Gastrocnemius medialis (tissue), 4 donors: ENCODE measurements at regions not wholly inside any gene's neighbourhood (a gene's known extent, or its start where the extent isn't known, plus 50 kb on each side); places are given as distances from the start of the nearest gene placed in this dataset.

Experiments used
- ATAC-seq, 2 donors: fragments of 150-250 bp; one replicate each; pipeline ENCODE4 v1.9.1; 2016
- DNase-seq, 2 donors: peaks; one replicate each; pipeline ENCODE4 v3.0.0-alpha.2; 2019
- H3K27ac ChIP-seq, 4 donors: fragments of 200-600 bp; sonication (generic); 1 replicate in 1 of 4; 2 replicates in 3 of 4; pipeline ENCODE4 v1.5.1; 2016 to 2018; ENCODE audit warnings: mild to moderate bottlenecking in 2 of 4, moderate library complexity in 1 of 4
- H3K27me3 ChIP-seq, 3 donors: fragments of 200-600 bp; sonication (generic) in 2 of 3; 1 replicate in 1 of 3; 2 replicates in 2 of 3; pipeline versions ENCODE4 v1.5.1 to v1.6.0; 2016 to 2019; ENCODE audit warnings: mild to moderate bottlenecking in 1 of 3, moderate library complexity in 1 of 3
- H3K36me3 ChIP-seq, 2 donors: fragments of 200-600 bp; sonication (generic) in 1 of 2; one replicate each; pipeline ENCODE4 v1.5.1; 2017 to 2018
- H3K4me1 ChIP-seq, 2 donors: fragments of 200-600 bp; sonication (generic) in 1 of 2; one replicate each; pipeline ENCODE4 v1.5.1; 2016 to 2017; ENCODE audit warnings: mild to moderate bottlenecking in 2 of 2
- H3K4me3 ChIP-seq, 4 donors: fragments of 200-600 bp; sonication (generic) in 3 of 4; 1 replicate in 1 of 4; 2 replicates in 3 of 4; pipeline ENCODE4 v1.5.1; 2016 to 2019; ENCODE audit warnings: mild to moderate bottlenecking in 2 of 4
- H3K9me3 ChIP-seq, 3 donors: fragments of 200-600 bp; sonication (generic) in 2 of 3; 1 replicate in 1 of 3; 2 replicates in 2 of 3; pipeline ENCODE4 v1.5.1; 2016 to 2019
- CTCF ChIP-seq, 5 experiments: fragments of 450-650 bp in 3 of 5; fragments of 200-600 bp in 2 of 5; sonication (generic) in 2 of 5; IDR thresholded peaks in 4 of 5; conservative IDR thresholded peaks in 1 of 5; 1 replicate in 4 of 5; 2 replicates in 1 of 5; pipeline ENCODE4 v1.5.1; 2016 to 2019; ENCODE audit warnings: antibody characterized with exemption in 5 of 5, mild to moderate bottlenecking in 3 of 5, moderate library complexity in 3 of 5
- POLR2A ChIP-seq, 2 donors: fragments of 450-650 bp; IDR thresholded peaks; one replicate each; pipeline ENCODE4 v1.6.1; 2017; ENCODE audit warnings: antibody characterized with exemption in 2 of 2, mild to moderate bottlenecking in 2 of 2, moderate library complexity in 2 of 2
- in situ Hi-C, 4 donors: fragments of 200-750 bp; cut with MboI; loops; one replicate each; pipeline versions ENCODE4 v1.15.0 to v1.8.0; 2017; ENCODE audit warnings: low sequenced_read_pairs in 4 of 4
- intact Hi-C: fragments of 100-400 bp; cut with DNase I; formaldehyde crosslinking; loops from one replicate; pipeline ENCODE4 v1.15.1; 2023; ENCODE audit warnings: low total_unique reads

GRCh38 chr13:24075137-24075975 lies 85.2 kb upstream of the SPATA13 start:
- TF ChIP-seq POLR2A (IDR thresholded peaks at IDR 0.05) (no peak), CTCF (IDR thresholded peaks at IDR 0.05 in 4 of 5, conservative IDR thresholded peaks at IDR 0.05 in 1 of 5) (no peak)
- no peaks in the 10 kb centered on the region for H3K9me3 ChIP-seq
- no peaks in the 10 kb centered on the region for H3K27me3 ChIP-seq
- intact Hi-C loops (no loop called here), in situ Hi-C loops (loop anchor here in 1 of 4 donors (25.0 kb wide), 1 partner anchor 112 kb away; no protein-coding TSS in a partner anchor)
- no peak for ATAC-seq
- DNase-seq: no peak
- peaks cover 0 to 4% of the 10 kb centered on the region in 2 donors for H3K4me1 ChIP-seq
- H3K27ac ChIP-seq: no peak overlapping the region
- no peaks in the 10 kb centered on the region for H3K36me3 ChIP-seq
- H3K4me3 ChIP-seq: no peak overlapping the region

GRCh38 chr13:24076109-24076508 lies 84.4 kb upstream of the SPATA13 start:
- DNase-seq (no peak), ATAC-seq (no peak)
- Histone ChIP-seq H3K36me3 (no peaks in the 10 kb centered on the region), H3K9me3 (no peaks in the 10 kb centered on the region), H3K27me3 (no peaks in the 10 kb centered on the region), H3K4me1 (peaks cover 0 to 4% of the 10 kb centered on the region in 2 donors), H3K27ac (peak overlapping the region in 1 of 4 donors; percentile 23), H3K4me3 (peak overlapping the region in 1 of 4 donors; percentile 10)
- in situ Hi-C loops: loop anchor here in 1 of 4 donors (25.0 kb wide), 1 partner anchor 111 kb away; no protein-coding TSS in a partner anchor
- intact Hi-C loops: no loop called here
- TF ChIP-seq POLR2A (IDR thresholded peaks at IDR 0.05): no peak
- no peak for TF ChIP-seq CTCF (IDR thresholded peaks at IDR 0.05 in 4 of 5, conservative IDR thresholded peaks at IDR 0.05 in 1 of 5)

- peak overlapping the region in 1 of 4 donors; percentile 10 for H3K4me3 ChIP-seq
- no peaks in the 10 kb centered on the region for H3K27me3 ChIP-seq
- no peaks in the 10 kb centered on the region for H3K9me3 ChIP-seq
- ATAC-seq (no peak), DNase-seq (no peak)
- no peaks in the 10 kb centered on the region for H3K36me3 ChIP-seq
- intact Hi-C loops: no loop called here
- H3K27ac ChIP-seq: peak overlapping the region in 1 of 4 donors; percentile 23
- H3K4me1 ChIP-seq: peaks cover 0 to 4% of the 10 kb centered on the region in 2 donors
- TF ChIP-seq POLR2A (IDR thresholded peaks at IDR 0.05): no peak
- TF ChIP-seq CTCF (IDR thresholded peaks at IDR 0.05 in 4 of 5, conservative IDR thresholded peaks at IDR 0.05 in 1 of 5): no peak
- in situ Hi-C loops: loop anchor here in 1 of 4 donors (25.0 kb wide), 1 partner anchor 111 kb away; no protein-coding TSS in a partner anchor
Observed at GRCh38 chr13:24076636-24077035, 83.9 kb upstream of the SPATA13 start.

GRCh38 chr13:24080134-24080533 lies 80.4 kb upstream of the SPATA13 start:
- Histone ChIP-seq H3K9me3 (no peaks in the 10 kb centered on the region), H3K36me3 (no peaks in the 10 kb centered on the region), H3K4me3 (no peak overlapping the region), H3K27ac (no peak overlapping the region), H3K4me1 (no peaks in the 10 kb centered on the region), H3K27me3 (no peaks in the 10 kb centered on the region)
- DNase-seq (no peak), ATAC-seq (no peak)
- intact Hi-C loops: no loop called here
- in situ Hi-C loops: loop anchor here in 1 of 4 donors (25.0 kb wide), 1 partner anchor 107 kb away; no protein-coding TSS in a partner anchor
- TF ChIP-seq POLR2A (IDR thresholded peaks at IDR 0.05) (no peak), CTCF (IDR thresholded peaks at IDR 0.05 in 4 of 5, conservative IDR thresholded peaks at IDR 0.05 in 1 of 5) (no peak)
